Stimulated activated CD4-positive, alpha-beta T cell treated with anti-CD3 and anti-CD28 coated beads, Interleukin-1b, Interleukin-23, amount 100 ng/mL, for 24 hours (primary cell): ENCODE measurements at regions not wholly inside any gene's neighbourhood (a gene's known extent, or its start where the extent isn't known, plus 50 kb on each side); places are given as distances from the start of the nearest gene placed in this dataset.
"Not testable (repeated sequence)": the region's sequence is repeated elsewhere in the genome, so short reads cannot be mapped to it uniquely, and the experiment has no call there.

ENCODE experiments used
- DNase-seq, 4 experiments: peaks; one replicate each; pipeline ENCODE4 v3.0.0-alpha.2; 2020; ENCODE audit warnings: low read depth in 4 of 4, low spot score in 1 of 4

- DNase-seq = no peak
Observed at GRCh38 chr1:229003233-229004031, 267.5 kb upstream of the RAB4A start.

GRCh38 chr1:229004066-229004833, 266.7 kb upstream of the RAB4A start:
- no peak for DNase-seq

- no peak for DNase-seq
Observed at GRCh38 chr1:229005097-229005496, 265.8 kb upstream of the RAB4A start.

DNA sequence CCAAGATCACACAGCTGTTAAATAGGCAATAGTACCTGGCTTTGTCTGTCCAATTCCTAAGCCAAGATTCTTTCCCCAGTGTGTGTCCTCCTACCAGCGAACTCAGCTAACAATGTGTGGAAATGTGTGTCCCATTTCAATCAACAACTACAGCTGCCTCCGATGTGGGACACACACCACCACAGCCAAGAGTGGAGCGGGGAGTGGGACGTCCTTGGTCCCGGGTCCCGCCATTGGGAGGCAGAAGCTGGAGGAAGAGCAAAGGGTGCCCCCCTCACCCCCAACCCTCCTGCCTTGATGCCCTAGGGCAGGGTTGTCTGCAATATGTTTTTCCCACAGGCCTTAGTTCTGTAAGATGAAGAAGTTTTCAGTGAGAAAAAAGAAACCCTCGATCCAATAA, 265.4 kb upstream of the RAB4A start:
- no peak for DNase-seq

- no peak for DNase-seq
Observed at GRCh38 chr1:229006121-229006870, 264.6 kb upstream of the RAB4A start.

- no peak for DNase-seq
Observed at GRCh38 chr1:229007167-229007566, 263.7 kb upstream of the RAB4A start.

DNA sequence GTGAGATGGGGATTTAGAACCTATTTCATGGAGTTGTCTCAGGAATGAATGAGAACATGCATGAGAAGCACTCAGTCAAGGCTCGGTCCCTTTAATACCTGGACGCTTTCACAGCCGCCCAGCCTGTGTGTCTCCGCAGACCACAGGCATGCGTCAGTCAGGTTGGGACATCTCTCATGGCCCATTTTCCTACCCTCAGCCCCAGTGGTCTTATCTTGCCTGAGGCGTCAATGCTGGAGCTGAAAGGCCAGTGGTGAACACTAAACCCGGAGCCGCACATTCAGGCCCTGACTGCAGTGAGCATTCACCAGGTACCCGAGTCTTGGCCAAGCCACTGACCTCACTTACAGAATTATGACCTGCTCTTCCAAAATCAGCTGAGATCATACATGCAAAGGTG, 263.2 kb upstream of the RAB4A start:
- no peak for DNase-seq

DNA sequence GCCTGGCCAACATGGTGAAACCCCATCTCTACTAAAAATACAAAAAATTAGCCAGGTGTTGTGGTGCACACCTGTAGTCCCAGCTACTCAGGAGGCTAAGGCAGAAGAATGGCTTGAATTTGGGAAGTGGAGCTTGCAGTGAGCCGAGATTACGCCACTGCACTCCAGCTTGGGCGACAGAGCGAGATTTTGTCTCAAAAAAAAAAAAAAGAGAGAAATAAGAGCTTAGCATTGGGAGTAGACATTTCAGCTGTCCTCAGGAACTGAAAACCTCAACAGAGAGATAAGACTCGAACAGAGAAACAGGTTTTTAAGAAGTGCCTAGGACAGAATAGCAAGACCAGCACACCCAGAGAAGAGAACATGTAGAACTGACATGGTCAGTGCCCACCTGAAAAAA, 262.6 kb upstream of the RAB4A start:
- not testable (repeated sequence) for DNase-seq

DNA sequence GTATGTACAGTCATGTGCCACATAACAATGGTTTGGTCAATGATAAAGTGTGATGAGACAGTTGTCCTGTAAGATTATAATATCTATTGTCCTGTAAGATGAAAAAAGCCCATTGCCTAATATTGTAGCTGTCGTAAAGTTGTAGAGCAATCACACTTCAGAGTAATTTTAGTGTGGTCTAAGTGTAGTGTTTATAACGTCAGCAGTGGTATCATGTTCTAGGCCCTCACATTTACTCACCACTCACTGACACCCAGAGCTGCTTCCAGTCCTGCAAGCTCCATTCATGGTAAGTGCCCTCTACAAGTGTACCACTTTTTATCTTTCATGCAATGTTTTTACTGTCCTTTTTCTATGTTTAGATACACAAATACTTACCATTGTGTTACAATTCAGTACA, 259.9 kb upstream of the RAB4A start:
- no peak for DNase-seq

- no peak for DNase-seq
Observed at GRCh38 chr1:229012823-229013222, 258.1 kb upstream of the RAB4A start.

DNA sequence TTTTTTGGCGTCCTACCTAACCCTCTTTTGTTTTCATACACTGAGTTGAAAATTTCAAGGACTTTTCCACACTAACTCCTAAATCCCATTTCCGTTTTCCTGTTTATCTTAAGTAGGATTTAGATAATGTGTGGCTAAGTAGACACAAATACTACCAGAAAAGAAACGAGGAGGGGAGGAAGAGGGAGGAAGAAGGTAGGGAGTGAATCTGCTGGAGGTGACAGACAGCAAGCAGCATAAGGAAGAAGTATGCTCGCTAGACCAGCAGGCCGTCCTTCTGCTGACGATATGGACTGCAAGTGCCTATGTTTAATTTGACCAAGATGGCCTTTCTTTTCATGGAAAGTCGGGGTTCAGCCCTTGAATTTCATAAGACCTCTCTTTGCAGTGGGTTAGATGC, 256.9 kb upstream of the RAB4A start:
- no peak for DNase-seq

DNA sequence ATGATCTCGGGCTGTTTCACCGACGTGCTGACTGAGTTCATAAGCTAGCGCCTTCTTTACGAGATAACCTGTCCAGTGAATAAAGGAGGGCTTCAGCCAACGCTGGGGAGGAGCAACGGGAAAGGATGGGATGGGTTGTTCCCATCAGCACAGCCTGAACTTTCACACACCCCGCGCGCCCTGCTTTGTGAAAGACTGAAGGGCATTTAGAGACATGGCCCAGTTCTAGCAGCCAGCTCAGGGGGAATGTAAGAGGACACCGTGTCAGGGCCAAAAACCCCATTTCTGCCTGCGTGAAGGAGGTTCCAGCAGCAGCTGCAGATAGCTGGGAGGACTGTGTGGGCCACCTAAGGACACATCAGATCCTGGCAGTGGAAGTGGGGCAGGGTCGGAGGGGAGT, 255.1 kb upstream of the RAB4A start:
- no peak for DNase-seq

- DNase-seq = no peak
Observed at GRCh38 chr1:229017091-229017490, 253.8 kb upstream of the RAB4A start.

- no peak for DNase-seq
Observed at GRCh38 chr1:229018674-229019295, 252.1 kb upstream of the RAB4A start.

DNA sequence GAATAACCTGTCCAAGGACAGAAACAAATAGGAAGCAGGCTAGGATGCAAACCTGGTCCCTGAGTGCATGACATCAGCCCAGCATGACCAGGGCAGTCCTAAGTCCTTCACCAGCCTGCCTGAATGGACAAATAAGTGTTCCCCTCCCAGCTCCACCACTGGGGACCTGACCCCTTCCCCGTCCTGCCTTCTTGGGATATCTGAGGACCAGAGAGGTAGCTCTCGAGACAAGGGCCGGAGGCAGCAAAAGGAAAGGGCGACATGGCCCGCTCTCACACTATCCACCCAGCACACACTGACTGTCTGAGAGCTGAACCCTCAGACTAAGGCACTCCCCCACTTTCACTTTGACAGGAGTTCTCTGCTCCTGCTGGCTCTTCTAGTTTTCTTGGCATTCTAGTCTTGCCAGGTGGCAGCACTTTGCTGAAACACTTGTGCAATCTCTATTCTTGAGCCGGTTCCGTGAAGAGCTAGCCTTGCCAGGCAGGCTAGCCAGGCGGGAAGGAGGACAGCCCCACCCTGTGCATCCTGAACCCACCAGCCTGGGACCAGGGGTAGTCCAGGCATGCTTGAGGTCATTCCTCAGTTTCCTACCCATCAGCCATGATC, 251.1 kb upstream of the RAB4A start:
- no peak for DNase-seq

DNA sequence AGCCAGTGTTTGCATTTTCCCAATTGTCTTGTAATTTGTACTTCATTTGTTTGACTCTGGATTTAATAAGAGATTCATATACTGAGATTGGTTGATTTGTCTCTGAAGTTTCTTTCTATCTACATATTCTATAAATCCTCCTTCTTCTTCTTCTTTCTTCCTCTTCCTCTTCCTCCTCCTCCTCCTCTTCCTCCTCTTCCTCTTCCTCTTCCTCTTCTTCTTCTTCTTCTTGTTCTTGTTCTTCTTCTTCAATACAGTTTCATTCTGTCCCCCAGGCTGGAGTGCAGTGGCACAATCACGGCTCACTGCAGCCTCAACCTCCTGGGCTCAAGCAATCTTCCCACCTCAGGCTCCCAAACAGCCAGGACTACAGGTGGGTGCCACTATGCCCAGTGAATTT, 249.9 kb upstream of the RAB4A start:
- DNase-seq = not testable (repeated sequence)

DNA sequence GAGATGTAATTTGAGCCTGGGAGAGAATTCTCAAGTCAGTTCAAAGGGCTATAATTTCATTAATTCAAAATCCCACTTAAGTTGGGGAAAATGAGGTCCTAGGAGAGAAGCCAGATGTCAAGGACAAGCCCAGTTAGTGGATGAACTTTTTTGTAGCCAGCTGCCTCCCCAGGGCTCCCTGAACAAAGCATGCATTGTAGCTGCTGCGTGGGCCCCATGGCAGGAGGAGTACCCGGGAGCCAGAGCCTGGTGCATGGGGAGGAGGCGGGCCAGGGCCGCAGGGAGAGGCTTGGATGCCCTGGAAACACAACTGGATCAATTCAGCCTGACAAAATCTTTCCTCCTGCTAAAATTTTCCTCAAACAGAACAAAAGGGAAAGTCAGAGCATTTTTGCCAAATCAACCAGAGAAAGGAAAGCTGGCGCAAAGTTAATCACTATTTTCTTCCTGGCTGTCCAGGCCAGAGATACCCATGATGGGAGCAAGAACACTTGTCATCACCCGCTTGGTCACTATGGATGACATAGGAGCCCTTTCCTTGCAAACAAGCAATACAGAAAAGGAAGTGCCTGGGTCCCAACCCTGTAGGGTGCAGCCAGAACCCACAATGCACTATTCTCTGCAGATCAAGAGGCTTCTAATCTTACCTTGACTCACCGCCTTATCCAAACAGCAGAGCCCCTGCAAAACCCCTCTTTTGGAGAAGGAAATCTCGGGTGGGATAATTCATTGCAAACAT, 248.1 kb upstream of the RAB4A start:
- no peak for DNase-seq

- no peak for DNase-seq
Observed at GRCh38 chr1:229023651-229024300, 247.1 kb upstream of the RAB4A start.

GRCh38 chr1:229024528-229025130, 246.3 kb upstream of the RAB4A start:
- peak in 1 of 4 experiments; percentile 12 for DNase-seq
